ENCODE measurements at regions not wholly inside any gene's neighbourhood (a gene's known extent, or its start where the extent isn't known, plus 50 kb on each side); places are given as distances from the start of the nearest gene placed in this dataset.

GRCh38 chr10:84038035-84038434 lies 101.3 kb upstream of the GHITM start:
- no peak overlapping the region for H2AFZ ChIP-seq (ENCODE audit: low read depth, low read length, poor library complexity, severe bottlenecking)
- no peaks in the 10 kb centered on the region for H3K79me2 ChIP-seq (ENCODE audit: insufficient read depth, low read length)
- TF ChIP-seq CTCF (IDR thresholded peaks at IDR 0.05 in 2 of 3, conservative IDR thresholded peaks at IDR 0.05 in 1 of 3; ENCODE audit: borderline replicate concordance in 1 of 3, insufficient read depth in 1 of 3, low read depth in 2 of 3, low read length in 2 of 3): no peak
- TF ChIP-seq REST (IDR thresholded peaks at IDR 0.05; ENCODE audit: low read depth): no peak
- TF ChIP-seq ZFX (IDR thresholded peaks at IDR 0.05): no peak
- no peak for TF ChIP-seq ZBTB33 (IDR thresholded peaks at IDR 0.05; ENCODE audit: extremely low read depth, insufficient replicate concordance, low read length)
- TF ChIP-seq SIN3A (IDR thresholded peaks at IDR 0.05; ENCODE audit: low read depth): no peak
- no peak for TF ChIP-seq CEBPB (IDR thresholded peaks at IDR 0.05; ENCODE audit: low read depth)
- no peak for TF ChIP-seq ATF3 (IDR thresholded peaks at IDR 0.05)
- no peak for TF ChIP-seq ZNF274 (IDR thresholded peaks at IDR 0.05; ENCODE audit: low read depth, low read length)
- no peak for TF ChIP-seq RAD21 (IDR thresholded peaks at IDR 0.05; ENCODE audit: low read depth)
- TF ChIP-seq CBX3 (IDR thresholded peaks at IDR 0.05; ENCODE audit: low read depth): no peak
- TF ChIP-seq SRF (IDR thresholded peaks at IDR 0.05; ENCODE audit: low read depth): no peak
- TF ChIP-seq MAX (IDR thresholded peaks at IDR 0.05): no peak
- no peak for TF ChIP-seq POLR2AphosphoS5 (IDR thresholded peaks at IDR 0.05; ENCODE audit: low read depth, low read length)
- TF ChIP-seq ELF1 (IDR thresholded peaks at IDR 0.05; ENCODE audit: borderline replicate concordance, low read depth): no peak
- no peak for TF ChIP-seq JUND (IDR thresholded peaks at IDR 0.05)
- TF ChIP-seq POLR2A (IDR thresholded peaks at IDR 0.05; ENCODE audit: borderline replicate concordance, extremely low read depth, insufficient read depth, insufficient read length): no peak
- no peak for TF ChIP-seq YY1 (IDR thresholded peaks at IDR 0.05; ENCODE audit: extremely low read depth, insufficient replicate concordance, low read depth, low read length)
- TF ChIP-seq EZH2 (IDR thresholded peaks at IDR 0.05): no peak
- no peak for TF ChIP-seq FOSL1 (IDR thresholded peaks at IDR 0.05; ENCODE audit: low read depth)
- no peaks in the 10 kb centered on the region for H3K9me3 ChIP-seq (ENCODE audit: control insufficient read depth in 1 of 2, insufficient read depth in 1 of 2, low read depth in 1 of 2, low read length in 2 of 2)
- H3K4me3 ChIP-seq (replicated peaks in 1 of 2; ENCODE audit: low read depth in 1 of 2, low read length in 2 of 2): no peak overlapping the region
- DNase-seq (ENCODE audit: low read depth, low spot score): no peak
- no peaks in the 10 kb centered on the region; a peak in 1 of 4 replicates for H3K36me3 ChIP-seq (ENCODE audit: control insufficient read depth in 1 of 2, insufficient read depth in 2 of 2, low read length in 2 of 2)
- H3K27ac ChIP-seq (ENCODE audit: low read depth, low read length): no peak overlapping the region
- H3K4me1 ChIP-seq (ENCODE audit: control insufficient read depth in 1 of 2, insufficient read depth in 2 of 2, low read length in 2 of 2): no peaks in the 10 kb centered on the region
- intact Hi-C loops (cut with micrococcal nuclease): no loop called here
- no peaks in the 10 kb centered on the region for H4K20me1 ChIP-seq (ENCODE audit: insufficient read depth)
- H3K9me2 ChIP-seq (ENCODE audit: insufficient read depth): no peaks in the 10 kb centered on the region
- no TSS peak for BruUV-seq (replicated peaks)
- ChIA-PET POLR2A (no interaction called here), RAD21 (ENCODE audit: low non-redundant PET in 1 of 2, low total read pairs in 2 of 2, uncharacterized antibody in 2 of 2, unreplicated experiment in 2 of 2) (no interaction called here), CTCF (no interaction called here)
- no peak overlapping the region for H3K9ac ChIP-seq (ENCODE audit: low read length)
- H3K27me3 ChIP-seq (ENCODE audit: insufficient read depth, low read length): no peaks in the 10 kb centered on the region; the same call in 1 of the 2 replicates
- ATAC-seq: no peak
- no peak overlapping the region for H3K4me2 ChIP-seq (ENCODE audit: low read length)

Measured in HCT116 (cell line).